DND-41 (cell line): ENCODE measurements at regions not wholly inside any gene's neighbourhood (a gene's known extent, or its start where the extent isn't known, plus 50 kb on each side); places are given as distances from the start of the nearest gene placed in this dataset.

Experiments used
- ATAC-seq: fragments of 200-7000 bp; cut with Tn5 transposase; 3 replicates; pipeline ENCODE4 v1.9.1; 2021; ENCODE audit warnings: low read depth; ENCODE audit not compliant: insufficient read depth
- DNase-seq: peaks from one replicate; pipeline ENCODE4 v3.0.0-alpha.2; 2020
- H2AFZ ChIP-seq: 2 replicates; pipeline ENCODE4 v1.6.0; 2012; ENCODE audit warnings: low read depth, low read length
- H3K27ac ChIP-seq: 2 replicates; pipeline ENCODE4 v1.5.1; 2012; ENCODE audit warnings: low read length, inconsistent platforms
- H3K27me3 ChIP-seq: fragments of 200-600 bp; sonication (generic); 2 replicates; pipeline ENCODE4 v1.6.0; 2012; ENCODE audit warnings: low read length, mild to moderate bottlenecking, inconsistent platforms; ENCODE audit not compliant: insufficient read depth, poor library complexity
- H3K36me3 ChIP-seq: 2 replicates; pipeline ENCODE4 v1.5.1; 2012; ENCODE audit warnings: low read length, inconsistent platforms; ENCODE audit not compliant: insufficient read depth
- H3K4me1 ChIP-seq: 2 replicates; pipeline ENCODE4 v1.5.1; 2012; ENCODE audit warnings: mild to moderate bottlenecking, low read length; ENCODE audit not compliant: insufficient read depth
- H3K4me2 ChIP-seq: 2 replicates; pipeline ENCODE4 v1.6.0; 2012; ENCODE audit warnings: mild to moderate bottlenecking, moderate library complexity, low read length, inconsistent platforms; ENCODE audit not compliant: insufficient read depth
- H3K4me3 ChIP-seq, 2 experiments: fragments of 200-600 bp in 1 of 2; shearing (Covaris generic) in 1 of 2; 2 replicates each; pipeline ENCODE4 v1.5.1; 2012 to 2016; ENCODE audit warnings: inconsistent platforms in 2 of 2, low read length in 2 of 2, mild to moderate bottlenecking in 2 of 2, low read depth in 1 of 2, moderate library complexity in 1 of 2
- H3K79me2 ChIP-seq: 2 replicates; pipeline ENCODE4 v1.6.0; 2012; ENCODE audit warnings: low read length, inconsistent platforms; ENCODE audit not compliant: insufficient read depth
- H3K9ac ChIP-seq: 2 replicates; pipeline ENCODE4 v1.6.0; 2012; ENCODE audit warnings: low read depth, mild to moderate bottlenecking, inconsistent platforms, low read length, moderate library complexity
- H3K9me3 ChIP-seq: 2 replicates; pipeline ENCODE4 v1.5.1; 2012; ENCODE audit warnings: low read length, moderate library complexity, mild to moderate bottlenecking, inconsistent platforms; ENCODE audit not compliant: insufficient read depth, severe bottlenecking
- H4K20me1 ChIP-seq: 2 replicates; pipeline ENCODE4 v1.6.0; 2012; ENCODE audit warnings: low read length; ENCODE audit not compliant: insufficient read depth
- EZH2 ChIP-seq: IDR thresholded peaks from 3 replicates; pipeline ENCODE4 v1.6.1; 2012; ENCODE audit warnings: borderline replicate concordance, low read depth, mild to moderate bottlenecking, moderate library complexity, low read length, inconsistent platforms; ENCODE audit not compliant: severe bottlenecking
- TF ChIP-seq, protein P1 (sequence below): IDR thresholded peaks from 2 replicates; pipeline ENCODE4 v1.5.1; 2012; ENCODE audit warnings: borderline replicate concordance, low read length, moderate library complexity, mild to moderate bottlenecking; ENCODE audit not compliant: poor library complexity, severe bottlenecking; ENCODE audit errors: extremely low read depth

DNA sequence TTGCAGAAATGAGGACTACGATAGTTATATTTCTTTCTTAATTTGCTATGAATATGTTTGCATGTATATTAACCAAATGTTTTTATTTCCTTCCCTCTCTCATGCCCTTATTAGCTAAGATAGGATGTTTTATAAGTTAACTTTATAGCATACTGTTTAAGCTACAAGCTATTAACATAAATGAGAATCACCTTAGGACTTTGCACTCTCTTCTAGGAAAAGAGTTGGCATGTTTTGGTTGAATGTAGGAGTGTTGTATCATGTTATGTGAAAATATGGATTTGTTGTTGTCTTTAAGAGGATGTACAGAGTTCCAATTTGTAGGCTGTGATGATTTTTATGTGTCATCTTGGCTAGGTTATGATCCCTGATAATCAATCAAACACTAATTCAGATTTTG is 467.4 kb upstream of the SETBP1 start:
- Histone ChIP-seq H3K36me3 (no peaks in the 10 kb centered on the region), H3K27ac (no peak overlapping the region), H3K9ac (no peak overlapping the region), H3K27me3 (no peaks in the 10 kb centered on the region), H3K4me3 (no peak overlapping the region), H3K9me3 (no peaks in the 10 kb centered on the region), H3K4me1 (no peaks in the 10 kb centered on the region), H4K20me1 (no peaks in the 10 kb centered on the region), H3K79me2 (no peaks in the 10 kb centered on the region), H2AFZ (no peak overlapping the region), H3K4me2 (no peak overlapping the region)
- DNase-seq (no peak), ATAC-seq (no peak)
- no peak for TF ChIP-seq EZH2
- TF ChIP-seq, protein P1, sequence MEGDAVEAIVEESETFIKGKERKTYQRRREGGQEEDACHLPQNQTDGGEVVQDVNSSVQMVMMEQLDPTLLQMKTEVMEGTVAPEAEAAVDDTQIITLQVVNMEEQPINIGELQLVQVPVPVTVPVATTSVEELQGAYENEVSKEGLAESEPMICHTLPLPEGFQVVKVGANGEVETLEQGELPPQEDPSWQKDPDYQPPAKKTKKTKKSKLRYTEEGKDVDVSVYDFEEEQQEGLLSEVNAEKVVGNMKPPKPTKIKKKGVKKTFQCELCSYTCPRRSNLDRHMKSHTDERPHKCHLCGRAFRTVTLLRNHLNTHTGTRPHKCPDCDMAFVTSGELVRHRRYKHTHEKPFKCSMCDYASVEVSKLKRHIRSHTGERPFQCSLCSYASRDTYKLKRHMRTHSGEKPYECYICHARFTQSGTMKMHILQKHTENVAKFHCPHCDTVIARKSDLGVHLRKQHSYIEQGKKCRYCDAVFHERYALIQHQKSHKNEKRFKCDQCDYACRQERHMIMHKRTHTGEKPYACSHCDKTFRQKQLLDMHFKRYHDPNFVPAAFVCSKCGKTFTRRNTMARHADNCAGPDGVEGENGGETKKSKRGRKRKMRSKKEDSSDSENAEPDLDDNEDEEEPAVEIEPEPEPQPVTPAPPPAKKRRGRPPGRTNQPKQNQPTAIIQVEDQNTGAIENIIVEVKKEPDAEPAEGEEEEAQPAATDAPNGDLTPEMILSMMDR, result no peak

DNA sequence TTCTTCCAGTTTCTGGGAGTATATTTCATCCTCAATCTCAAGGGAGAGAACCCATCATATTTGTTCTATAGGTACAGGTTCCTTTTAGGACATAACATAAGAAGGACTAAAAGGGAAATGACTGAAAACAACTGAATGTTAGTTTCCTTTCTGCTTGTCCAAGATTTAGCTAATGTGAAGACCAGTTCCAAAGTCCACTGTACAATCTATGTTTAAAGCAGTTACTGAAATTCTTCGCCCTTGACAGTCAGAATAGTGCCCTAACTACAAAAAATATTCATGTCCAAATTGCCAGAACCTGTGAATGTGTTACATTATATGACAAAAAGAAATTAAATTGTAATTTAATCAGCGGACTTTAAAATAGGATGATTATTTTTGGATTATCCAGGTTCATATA is 466.3 kb upstream of the SETBP1 start:
- TF ChIP-seq, protein P1, result no peak
- TF ChIP-seq EZH2, result no peak
- H3K9me3 ChIP-seq, result no peaks in the 10 kb centered on the region
- no peak for DNase-seq

DNA sequence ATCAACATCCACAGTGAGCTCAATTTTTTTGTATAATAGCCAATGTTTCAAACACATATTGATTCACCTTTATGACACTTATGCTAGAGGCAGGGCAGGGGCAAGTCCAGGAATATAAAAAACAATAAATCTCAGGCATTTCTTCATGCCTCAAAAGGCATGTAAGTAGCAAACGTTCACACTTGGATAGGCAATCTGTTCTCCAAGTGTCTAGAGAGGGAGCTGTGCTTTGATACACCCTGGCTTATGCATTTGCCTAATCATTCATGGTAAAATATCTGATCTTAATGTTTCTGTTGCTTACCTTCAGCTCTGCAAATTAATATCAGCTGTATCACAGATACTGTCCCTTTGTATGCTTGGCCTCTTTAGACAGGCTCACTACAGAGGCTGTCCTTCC is 464.5 kb upstream of the SETBP1 start:
- H3K27ac ChIP-seq, result no peak overlapping the region
- H3K4me2 ChIP-seq, result no peak overlapping the region
- no peak overlapping the region for H3K9ac ChIP-seq
- H3K4me1 ChIP-seq, result no peaks in the 10 kb centered on the region
- H2AFZ ChIP-seq, result no peak overlapping the region
- H3K4me3 ChIP-seq, result no peak overlapping the region
- ATAC-seq (no peak), DNase-seq (no peak)
- H3K27me3 ChIP-seq, result no peaks in the 10 kb centered on the region
- no peaks in the 10 kb centered on the region for H4K20me1 ChIP-seq
- H3K36me3 ChIP-seq, result no peaks in the 10 kb centered on the region
- no peaks in the 10 kb centered on the region for H3K79me2 ChIP-seq
- no peaks in the 10 kb centered on the region for H3K9me3 ChIP-seq
- TF ChIP-seq, protein P1, result no peak
- no peak for TF ChIP-seq EZH2

More for the DNA sequence above, 466.3 kb upstream of the SETBP1 start:
- Histone ChIP-seq H3K9ac (no peak overlapping the region), H3K4me1 (no peaks in the 10 kb centered on the region), H3K36me3 (no peaks in the 10 kb centered on the region), H3K27ac (no peak overlapping the region), H4K20me1 (no peaks in the 10 kb centered on the region), H3K4me2 (no peak overlapping the region), H3K4me3 (no peak overlapping the region), H3K79me2 (no peaks in the 10 kb centered on the region), H3K27me3 (no peaks in the 10 kb centered on the region), H2AFZ (no peak overlapping the region)
- ATAC-seq, result no peak

DNA sequence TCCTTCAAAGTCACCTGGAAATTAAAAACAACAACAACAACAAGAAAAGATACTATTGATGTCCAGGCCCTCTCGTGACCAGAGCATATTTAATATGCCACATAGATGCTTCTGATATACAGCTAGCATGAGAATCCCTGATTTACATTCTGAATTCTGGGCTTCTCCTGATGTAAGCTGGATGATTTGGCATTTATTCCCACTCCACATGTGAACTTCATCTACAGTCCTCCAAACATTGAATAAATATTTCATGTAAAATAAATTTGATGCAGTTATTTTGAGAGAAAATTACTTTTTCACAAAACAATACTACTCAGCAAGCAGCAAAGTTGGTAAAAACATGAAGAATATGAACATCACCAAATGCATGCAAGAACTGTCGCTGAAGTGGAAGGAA is 453.2 kb upstream of the SETBP1 start:
- Histone ChIP-seq H3K9ac (no peak overlapping the region), H3K27ac (no peak overlapping the region), H4K20me1 (no peaks in the 10 kb centered on the region), H2AFZ (no peak overlapping the region), H3K36me3 (no peaks in the 10 kb centered on the region), H3K9me3 (no peaks in the 10 kb centered on the region), H3K4me1 (peaks cover 7% of the 10 kb centered on the region), H3K27me3 (no peaks in the 10 kb centered on the region), H3K79me2 (no peaks in the 10 kb centered on the region), H3K4me2 (no peak overlapping the region), H3K4me3 (no peak overlapping the region)
- TF ChIP-seq EZH2, result no peak
- TF ChIP-seq, protein P1, result no peak
- ATAC-seq, result no peak
- DNase-seq, result no peak
